CD1c-positive myeloid dendritic cell (primary cell): ENCODE measurements at regions not wholly inside any gene's neighbourhood (a gene's known extent, or its start where the extent isn't known, plus 50 kb on each side); places are given as distances from the start of the nearest gene placed in this dataset.
A peak's percentile ranks its signal among the peaks of the same experiment; 100 is the strongest.

Source experiments
- DNase-seq: peaks from one replicate; pipeline ENCODE4 v3.0.0-alpha.2; 2016; ENCODE audit errors: extremely low spot score

DNA sequence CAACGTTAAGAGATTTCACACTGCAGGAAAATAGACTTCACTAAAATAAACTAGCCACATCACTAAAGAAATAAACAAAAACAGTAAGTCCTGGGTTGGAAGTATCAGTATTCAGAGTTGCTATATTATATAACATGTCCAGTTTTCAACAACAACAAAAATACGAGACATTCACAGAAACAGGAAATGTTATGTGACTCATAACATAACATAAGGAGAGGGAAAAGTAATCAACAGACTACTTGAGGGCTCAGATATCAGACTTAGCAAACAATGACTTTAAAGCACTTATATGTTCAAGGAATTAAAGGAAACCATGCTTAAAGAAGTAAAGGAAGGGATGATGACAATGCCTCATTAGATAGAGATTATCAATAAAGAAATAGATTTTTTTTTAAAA is 73.5 kb upstream of the MKLN1 start:
- DNase-seq, result no peak

DNA sequence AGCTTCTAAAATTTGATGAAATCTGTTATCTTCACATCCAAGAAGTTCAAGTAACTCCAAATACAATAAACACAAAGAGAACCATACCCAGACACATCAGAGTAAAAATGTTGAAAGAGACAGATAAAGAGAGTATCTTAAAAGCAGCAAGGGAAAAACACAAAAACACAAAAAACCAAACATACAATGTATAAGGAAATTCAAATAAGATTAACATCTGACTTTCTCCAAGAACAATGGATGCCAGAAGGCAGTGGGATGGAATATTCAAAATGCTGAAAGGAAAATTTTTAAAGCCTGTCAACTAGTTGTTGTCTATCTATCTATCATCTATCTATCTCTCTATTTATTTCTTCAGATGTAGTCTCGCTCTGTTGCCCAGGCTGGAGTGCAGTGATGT is 72.4 kb upstream of the MKLN1 start:
- no peak for DNase-seq

GRCh38 chr7:131261476-131261994 is 66.1 kb upstream of the MKLN1 start:
- DNase-seq, result no peak

DNA sequence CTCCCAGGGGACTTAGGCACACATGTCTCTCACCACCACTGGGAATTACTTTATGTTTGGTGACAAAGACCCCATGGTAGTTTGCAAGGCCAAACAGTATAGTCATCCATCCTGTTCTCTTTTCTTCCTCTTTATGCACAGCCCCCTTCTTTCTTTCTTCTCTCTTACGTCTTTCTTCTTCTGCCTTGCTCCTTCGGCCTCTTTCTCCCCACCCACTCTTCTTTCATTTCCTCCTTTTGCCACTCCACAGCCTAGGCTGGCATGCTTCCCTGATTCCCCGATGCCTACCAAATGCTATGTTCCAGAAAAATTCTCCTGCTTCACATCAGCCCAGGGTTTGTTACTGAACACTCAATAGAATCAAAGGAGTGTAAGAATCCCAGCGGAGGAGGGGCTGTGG is 62.4 kb upstream of the MKLN1 start:
- DNase-seq, result peak; percentile 66

GRCh38 chr7:131267631-131268030 is 60.0 kb upstream of the MKLN1 start:
- DNase-seq, result no peak

DNA sequence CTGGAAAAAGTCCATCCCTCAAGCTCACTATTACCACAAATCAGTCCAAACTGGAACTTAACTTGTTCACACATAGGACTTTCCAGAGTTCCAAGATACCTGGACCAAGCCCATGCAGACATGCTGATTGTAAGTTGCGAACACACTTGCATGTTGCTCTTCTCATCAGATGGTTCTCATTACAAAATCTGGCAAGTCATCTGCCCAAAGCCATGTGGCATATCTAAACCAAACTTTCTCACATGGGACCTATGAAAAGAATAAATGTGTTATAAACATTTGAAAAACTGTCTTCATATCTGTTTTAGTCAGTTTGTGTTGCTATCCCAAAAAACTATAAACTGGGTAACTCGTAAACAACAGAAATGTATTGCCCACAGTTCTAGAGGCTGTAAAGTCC is 58.8 kb upstream of the MKLN1 start:
- no peak for DNase-seq

GRCh38 chr7:131272086-131272485 is 55.6 kb upstream of the MKLN1 start:
- no peak for DNase-seq

- no peak for DNase-seq
These were observed 52.7 kb upstream of the MKLN1 start for GRCh38 chr7:131274986-131275385.

DNA sequence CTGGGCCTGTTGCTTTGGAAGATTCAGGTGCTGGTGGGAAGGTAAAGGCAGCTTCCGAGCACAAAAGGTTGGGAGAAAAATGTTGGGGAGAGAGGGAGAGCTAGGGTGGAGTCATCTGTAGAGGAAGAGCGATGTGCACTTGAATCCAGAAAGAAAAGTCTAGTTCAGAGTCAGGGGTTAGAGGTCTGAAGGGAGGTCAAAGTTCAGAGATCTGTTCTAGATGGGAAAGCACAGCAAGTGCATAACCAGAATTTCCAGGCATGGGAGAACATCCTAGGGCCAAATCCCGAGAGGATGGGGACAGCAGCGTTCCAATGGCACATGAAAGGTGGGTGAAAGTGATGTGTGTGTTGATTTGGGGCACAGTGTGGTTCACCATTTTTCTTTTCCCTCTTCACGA is 51.5 kb upstream of the MKLN1 start:
- no peak for DNase-seq

DNA sequence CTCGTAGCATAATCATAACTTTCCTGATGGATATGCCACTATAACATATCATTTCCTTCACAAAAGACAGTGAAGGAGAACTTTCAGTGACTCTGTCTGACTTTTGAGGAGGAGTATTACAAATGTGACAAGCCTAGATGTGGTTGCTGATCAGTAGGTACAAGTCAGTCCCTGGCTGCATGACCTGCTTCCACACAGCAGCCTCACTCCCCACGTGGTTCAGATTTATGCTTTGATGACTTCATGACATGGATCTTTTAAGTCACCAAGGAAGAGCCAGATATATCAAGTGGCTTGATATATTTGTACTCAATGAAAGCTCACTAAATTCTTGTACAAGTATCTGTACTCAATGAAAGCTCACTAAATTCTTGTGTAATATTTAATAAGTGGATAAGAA is 50.9 kb upstream of the MKLN1 start:
- DNase-seq, result no peak
